Neuronal stem cell (in vitro differentiated cells): ENCODE measurements at regions not wholly inside any gene's neighbourhood (a gene's known extent, or its start where the extent isn't known, plus 50 kb on each side); places are given as distances from the start of the nearest gene placed in this dataset.
"Not testable (repeated sequence)": the region's sequence is repeated elsewhere in the genome, so short reads cannot be mapped to it uniquely, and the experiment has no call there.

Experiments
- DNase-seq: peaks from one replicate; pipeline ENCODE4 v3.0.0-alpha.2; 2013; ENCODE audit warnings: low spot score
- H2AFZ ChIP-seq: one replicate; pipeline ENCODE4 v1.6.1; 2013; ENCODE audit warnings: mild to moderate bottlenecking, low read length, inconsistent platforms
- H2AK5ac ChIP-seq: 2 replicates; pipeline ENCODE4 v1.6.1; 2013; ENCODE audit warnings: low read depth, mild to moderate bottlenecking, inconsistent platforms, low read length, moderate library complexity, mixed read lengths
- H2BK120ac ChIP-seq: 2 replicates; pipeline ENCODE4 v1.6.1; 2013; ENCODE audit warnings: low read depth, mild to moderate bottlenecking, inconsistent platforms, low read length, moderate library complexity, mixed read lengths
- H2BK12ac ChIP-seq: one replicate; pipeline ENCODE4 v1.6.1; 2013; ENCODE audit warnings: low read length, inconsistent platforms
- H2BK15ac ChIP-seq: 2 replicates; pipeline ENCODE4 v1.6.1; 2013; ENCODE audit warnings: mild to moderate bottlenecking, low read length, inconsistent platforms, mixed read lengths
- H2BK5ac ChIP-seq: one replicate; pipeline ENCODE4 v1.6.1; 2013; ENCODE audit warnings: inconsistent platforms, mild to moderate bottlenecking, low read length, moderate library complexity
- H3K14ac ChIP-seq: one replicate; pipeline ENCODE4 v1.6.1; 2013; ENCODE audit warnings: low read length, inconsistent platforms
- H3K18ac ChIP-seq: 2 replicates; pipeline ENCODE4 v1.6.1; 2013; ENCODE audit warnings: low read length, inconsistent platforms
- H3K23ac ChIP-seq: 2 replicates; pipeline ENCODE4 v1.6.1; 2013; ENCODE audit warnings: low read depth, mild to moderate bottlenecking, mixed read lengths, low read length, inconsistent platforms; ENCODE audit not compliant: poor library complexity
- H3K27ac ChIP-seq: replicated peaks from 3 replicates; pipeline ENCODE4 v1.5.1; 2013; ENCODE audit warnings: low read length, inconsistent platforms
- H3K27me3 ChIP-seq, 3 experiments: 2 replicates each; pipeline ENCODE4 v1.6.1; 2013; ENCODE audit warnings: low read length in 3 of 3, mild to moderate bottlenecking in 2 of 3, inconsistent platforms in 1 of 3, low read depth in 1 of 3, mixed read lengths in 1 of 3, moderate library complexity in 1 of 3; ENCODE audit not compliant: control insufficient read depth in 3 of 3, insufficient read depth in 3 of 3
- H3K36me3 ChIP-seq, 2 donors: replicated peaks in 1 of 2; 2 replicates each; pipeline ENCODE4 v1.6.1; 2013; ENCODE audit warnings: low read length in 2 of 2; ENCODE audit not compliant: control insufficient read depth in 2 of 2, insufficient read depth in 2 of 2
- H3K4ac ChIP-seq: 2 replicates; pipeline ENCODE4 v1.6.1; 2013; ENCODE audit warnings: inconsistent platforms, mild to moderate bottlenecking, low read length, moderate library complexity
- H3K4me1 ChIP-seq, 2 donors: 1 replicate in 1 of 2; 2 replicates in 1 of 2; pipeline ENCODE4 v1.6.1; 2013; ENCODE audit warnings: low read length in 2 of 2, low read depth in 1 of 2; ENCODE audit not compliant: control insufficient read depth in 2 of 2, insufficient read depth in 1 of 2
- H3K4me2 ChIP-seq: one replicate; pipeline ENCODE4 v1.6.1; 2013; ENCODE audit warnings: mild to moderate bottlenecking, low read length, inconsistent platforms; ENCODE audit not compliant: insufficient read depth, poor library complexity, severe bottlenecking
- H3K4me3 ChIP-seq, 2 donors: 2 replicates each; pipeline ENCODE4 v1.5.1; 2013; ENCODE audit warnings: low read length in 2 of 2, mild to moderate bottlenecking in 2 of 2, inconsistent platforms in 1 of 2, moderate library complexity in 1 of 2
- H3K79me1 ChIP-seq: one replicate; pipeline ENCODE4 v1.6.1; 2013; ENCODE audit warnings: low read depth, mild to moderate bottlenecking, inconsistent platforms, low read length, moderate library complexity
- H3K9ac ChIP-seq: one replicate; pipeline ENCODE4 v1.6.1; 2013; ENCODE audit warnings: mild to moderate bottlenecking, low read depth, low read length, inconsistent platforms; ENCODE audit not compliant: poor library complexity
- H3K9me3 ChIP-seq, 2 donors: replicated peaks in 1 of 2; 2 replicates each; pipeline versions ENCODE3 to v1.6.1; 2013; ENCODE audit warnings: low read length in 2 of 2, mild to moderate bottlenecking in 2 of 2, inconsistent platforms in 1 of 2, low read depth in 1 of 2, mixed read lengths in 1 of 2, moderate library complexity in 1 of 2; ENCODE audit not compliant: control insufficient read depth in 2 of 2, insufficient read depth in 1 of 2
- H4K8ac ChIP-seq: one replicate; pipeline ENCODE4 v1.6.1; 2013; ENCODE audit warnings: low read depth, mild to moderate bottlenecking, inconsistent platforms, low read length, moderate library complexity
- H4K91ac ChIP-seq: one replicate; pipeline ENCODE4 v1.6.1; 2013; ENCODE audit warnings: low read length, low read depth, mild to moderate bottlenecking, inconsistent platforms; ENCODE audit not compliant: poor library complexity
- WGBS, 2 donors: extraction: QIAGEN DNeasy Blood & Tissue Kit; methylation state at CpG; one replicate each; pipeline ENCODE4 v1.1.7; 2013; ENCODE audit warnings: missing lambda C conversion rate in 2 of 2, mixed read lengths in 1 of 2; ENCODE audit not compliant: insufficient read length in 2 of 2, insufficient replicate concordance in 1 of 2; ENCODE audit errors: extremely low coverage in 2 of 2; 5-methylcytosine and 5-hydroxymethylcytosine counted together

DNA sequence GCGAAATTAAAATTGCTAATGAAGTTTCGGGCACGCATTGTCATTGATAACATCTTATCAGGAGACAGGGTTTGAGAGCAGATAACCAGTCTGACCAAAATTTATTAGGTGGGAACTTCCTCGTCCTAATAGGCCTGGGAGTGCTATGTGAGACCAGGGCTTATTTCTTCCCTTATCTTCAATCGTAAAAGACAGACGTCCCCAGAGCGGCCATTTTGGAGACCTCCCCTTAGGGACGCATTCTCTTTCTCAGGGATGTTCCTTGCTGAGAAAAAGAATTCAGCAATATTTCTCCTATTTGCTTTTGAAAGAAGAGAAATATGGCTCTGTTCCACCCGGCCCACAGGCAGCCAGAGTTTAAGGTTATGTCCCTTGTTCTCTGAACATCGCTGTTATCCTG lies 184.7 kb downstream of the OSTF1 start:
- not testable (repeated sequence) for H3K18ac ChIP-seq, H3K27me3 ChIP-seq, H3K23ac ChIP-seq, H3K79me1 ChIP-seq, H2BK12ac ChIP-seq, H2BK120ac ChIP-seq, H2BK15ac ChIP-seq, DNase-seq, H4K91ac ChIP-seq, H2BK5ac ChIP-seq, H3K4me1 ChIP-seq, H3K14ac ChIP-seq, H4K8ac ChIP-seq, H2AK5ac ChIP-seq, H3K36me3 ChIP-seq, H2AFZ ChIP-seq, H3K9ac ChIP-seq, H3K4ac ChIP-seq, H3K9me3 ChIP-seq, H3K4me3 ChIP-seq, H3K4me2 ChIP-seq, H3K27ac ChIP-seq
- no CpG with 5 or more reads among the region's 10 CpGs for WGBS, 2 donors

- no peak overlapping the region for H4K8ac ChIP-seq
- H3K9me3 ChIP-seq = no peaks in the 10 kb centered on the region
- H2BK120ac ChIP-seq = no peak overlapping the region
- DNase-seq = no peak
- H2AK5ac ChIP-seq = no peak overlapping the region
- H3K4me2 ChIP-seq = no peak overlapping the region
- H3K9ac ChIP-seq = no peak overlapping the region
- no peak overlapping the region for H2AFZ ChIP-seq
- no peak overlapping the region for H3K23ac ChIP-seq
- H3K4me1 ChIP-seq = no peaks in the 10 kb centered on the region
- no peak overlapping the region for H3K4me3 ChIP-seq
- no peak overlapping the region for H3K4ac ChIP-seq
- no peak overlapping the region for H2BK5ac ChIP-seq
- H3K27me3 ChIP-seq = no peaks in the 10 kb centered on the region
- H3K14ac ChIP-seq = no peak overlapping the region
- H3K27ac ChIP-seq = no peak overlapping the region
- no peaks in the 10 kb centered on the region for H3K79me1 ChIP-seq
- H3K36me3 ChIP-seq = peaks cover 0 to 1% of the 10 kb centered on the region in 2 donors
- H2BK15ac ChIP-seq = no peak overlapping the region
- no peak overlapping the region for H4K91ac ChIP-seq
- H3K18ac ChIP-seq = no peak overlapping the region
- no peak overlapping the region for H2BK12ac ChIP-seq
These were observed 186.5 kb downstream of the OSTF1 start for GRCh38 chr9:75274781-75275180.

- H3K14ac ChIP-seq = no peak overlapping the region
- no peak overlapping the region for H2AK5ac ChIP-seq
- H3K27ac ChIP-seq = no peak overlapping the region
- H3K4me3 ChIP-seq = no peak overlapping the region
- no peak for DNase-seq
- no peak overlapping the region for H3K9ac ChIP-seq
- no peak overlapping the region for H3K18ac ChIP-seq
- H2AFZ ChIP-seq = no peak overlapping the region
- H3K9me3 ChIP-seq = no peaks in the 10 kb centered on the region
- H3K4ac ChIP-seq = no peak overlapping the region
- no CpG with 5 or more reads among the region's 1 CpG for WGBS, 2 donors
- H2BK5ac ChIP-seq = no peak overlapping the region
- no peak overlapping the region for H3K4me2 ChIP-seq
- no peak overlapping the region for H2BK120ac ChIP-seq
- peaks cover 0 to 1% of the 10 kb centered on the region in 2 donors for H3K36me3 ChIP-seq
- H4K8ac ChIP-seq = no peak overlapping the region
- H3K79me1 ChIP-seq = no peaks in the 10 kb centered on the region
- H3K27me3 ChIP-seq = no peaks in the 10 kb centered on the region
- no peak overlapping the region for H2BK15ac ChIP-seq
- H2BK12ac ChIP-seq = no peak overlapping the region
- no peak overlapping the region for H4K91ac ChIP-seq
- H3K4me1 ChIP-seq = no peaks in the 10 kb centered on the region
- no peak overlapping the region for H3K23ac ChIP-seq
These were observed 193.7 kb downstream of the OSTF1 start for GRCh38 chr9:75282047-75282446.

GRCh38 chr9:75289332-75289731 lies 201.0 kb downstream of the OSTF1 start:
- Histone ChIP-seq H3K27ac (no peak overlapping the region), H3K23ac (no peak overlapping the region), H3K27me3 (no peaks in the 10 kb centered on the region), H3K79me1 (no peaks in the 10 kb centered on the region), H2BK12ac (no peak overlapping the region), H3K4me2 (no peak overlapping the region), H2BK15ac (no peak overlapping the region), H2BK120ac (no peak overlapping the region), H3K4me1 (no peaks in the 10 kb centered on the region), H3K4ac (no peak overlapping the region), H2AK5ac (no peak overlapping the region), H4K91ac (no peak overlapping the region), H4K8ac (no peak overlapping the region), H3K36me3 (no peaks in the 10 kb centered on the region), H3K4me3 (no peak overlapping the region), H3K18ac (no peak overlapping the region), H2AFZ (no peak overlapping the region), H3K9ac (no peak overlapping the region), H3K14ac (no peak overlapping the region), H2BK5ac (no peak overlapping the region), H3K9me3 (no peaks in the 10 kb centered on the region)
- DNase-seq = no peak
